Activated CD8-positive, alpha-beta T cell treated with anti-CD3 and anti-CD28 coated beads for 36 hours (primary cell): ENCODE measurements at regions not wholly inside any gene's neighbourhood (a gene's known extent, or its start where the extent isn't known, plus 50 kb on each side); places are given as distances from the start of the nearest gene placed in this dataset.

ENCODE experiments used
- ATAC-seq: fragments of 200-7000 bp; cut with Tn5 transposase; one replicate; pipeline ENCODE4 v1.10.0; 2021; ENCODE audit warnings: mild to moderate bottlenecking, moderate library complexity
- CTCF ChIA-PET: fragments of 350-600 bp; sonication (Branson Sonifier 250); formaldehyde crosslinking; loops from one replicate; lab custom pipeline; 2021; ENCODE audit warnings: antibody characterized with exemption; lab: Charles Lee
- POLR2A ChIA-PET: fragments of 350-600 bp; sonication (Branson Sonifier 250); formaldehyde crosslinking; loops from one replicate; lab custom pipeline; 2021; ENCODE audit warnings: antibody characterized with exemption; lab: Charles Lee
- DNase-seq: peaks from one replicate; pipeline ENCODE4 v3.0.0-alpha.2; 2020
- H3K27ac Mint-ChIP-seq: one replicate; pipeline ENCODE4 v1.8.0; 2021; ENCODE audit warnings: mild to moderate bottlenecking, mixed read lengths
- H3K27me3 Mint-ChIP-seq: one replicate; pipeline ENCODE4 v1.8.0; 2021; ENCODE audit warnings: mixed read lengths
- H3K36me3 Mint-ChIP-seq: one replicate; pipeline ENCODE4 v1.8.0; 2021; ENCODE audit warnings: low read depth, mixed read lengths
- H3K4me1 Mint-ChIP-seq: one replicate; pipeline ENCODE4 v1.8.0; 2021; ENCODE audit warnings: low read depth, mixed read lengths
- H3K4me3 Mint-ChIP-seq: one replicate; pipeline ENCODE4 v1.8.0; 2021; ENCODE audit warnings: mild to moderate bottlenecking, moderate library complexity, mixed read lengths
- H3K9me3 Mint-ChIP-seq: one replicate; pipeline ENCODE4 v1.8.0; 2021; ENCODE audit warnings: mixed read lengths
- intact Hi-C: fragments of 100-400 bp; cut with micrococcal nuclease; formaldehyde crosslinking; loops from one replicate; pipeline ENCODE4 v1.10.0; 2022
- TF ChIP-seq, protein P1 (sequence below): fragments of 200-600 bp; IDR thresholded peaks from one replicate; pipeline ENCODE4 v1.8.0; 2022; ENCODE audit warnings: antibody characterized with exemption, mild to moderate bottlenecking

DNA sequence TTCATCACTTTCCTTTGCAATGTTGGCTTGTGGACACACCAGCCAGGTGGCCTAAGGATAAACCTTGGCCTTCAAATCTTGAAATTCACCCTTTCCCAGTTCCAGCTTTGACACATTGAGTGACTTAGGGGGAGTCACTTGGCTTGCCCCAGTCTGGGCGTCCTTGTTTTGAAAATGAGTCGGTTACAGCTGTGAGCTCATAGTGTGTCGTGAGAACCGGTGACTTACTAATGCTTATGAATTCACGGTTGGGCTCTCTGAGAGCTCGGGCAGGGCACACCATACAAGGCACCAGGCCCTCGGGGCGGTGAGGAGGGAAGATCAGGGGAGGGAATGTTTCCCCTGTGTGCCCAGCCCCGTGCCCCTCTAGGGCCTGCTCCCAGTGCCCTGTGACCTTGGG, 126.9 kb upstream of the TMPRSS2 start:
- H3K4me3 Mint-ChIP-seq: no peak overlapping the region
- TF ChIP-seq, protein P1, sequence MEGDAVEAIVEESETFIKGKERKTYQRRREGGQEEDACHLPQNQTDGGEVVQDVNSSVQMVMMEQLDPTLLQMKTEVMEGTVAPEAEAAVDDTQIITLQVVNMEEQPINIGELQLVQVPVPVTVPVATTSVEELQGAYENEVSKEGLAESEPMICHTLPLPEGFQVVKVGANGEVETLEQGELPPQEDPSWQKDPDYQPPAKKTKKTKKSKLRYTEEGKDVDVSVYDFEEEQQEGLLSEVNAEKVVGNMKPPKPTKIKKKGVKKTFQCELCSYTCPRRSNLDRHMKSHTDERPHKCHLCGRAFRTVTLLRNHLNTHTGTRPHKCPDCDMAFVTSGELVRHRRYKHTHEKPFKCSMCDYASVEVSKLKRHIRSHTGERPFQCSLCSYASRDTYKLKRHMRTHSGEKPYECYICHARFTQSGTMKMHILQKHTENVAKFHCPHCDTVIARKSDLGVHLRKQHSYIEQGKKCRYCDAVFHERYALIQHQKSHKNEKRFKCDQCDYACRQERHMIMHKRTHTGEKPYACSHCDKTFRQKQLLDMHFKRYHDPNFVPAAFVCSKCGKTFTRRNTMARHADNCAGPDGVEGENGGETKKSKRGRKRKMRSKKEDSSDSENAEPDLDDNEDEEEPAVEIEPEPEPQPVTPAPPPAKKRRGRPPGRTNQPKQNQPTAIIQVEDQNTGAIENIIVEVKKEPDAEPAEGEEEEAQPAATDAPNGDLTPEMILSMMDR: no peak
- no peak overlapping the region for H3K27ac Mint-ChIP-seq
- intact Hi-C loops: no loop called here
- no peaks in the 10 kb centered on the region for H3K4me1 Mint-ChIP-seq
- DNase-seq (no peak), ATAC-seq (no peak)
- H3K27me3 Mint-ChIP-seq: peaks cover 3% of the 10 kb centered on the region
- no peaks in the 10 kb centered on the region for H3K36me3 Mint-ChIP-seq
- POLR2A ChIA-PET: no interaction called here
- CTCF ChIA-PET: no interaction called here
- H3K9me3 Mint-ChIP-seq: no peaks in the 10 kb centered on the region

GRCh38 chr21:41634211-41634694, 126.3 kb upstream of the TMPRSS2 start:
- TF ChIP-seq, protein P1: no peak
- H3K4me3 Mint-ChIP-seq: no peak overlapping the region
- H3K4me1 Mint-ChIP-seq: no peaks in the 10 kb centered on the region
- CTCF ChIA-PET: no interaction called here
- H3K9me3 Mint-ChIP-seq: no peaks in the 10 kb centered on the region
- POLR2A ChIA-PET: no interaction called here
- ATAC-seq (no peak), DNase-seq (no peak)
- intact Hi-C loops: no loop called here
- no peaks in the 10 kb centered on the region for H3K36me3 Mint-ChIP-seq
- no peak overlapping the region for H3K27ac Mint-ChIP-seq
- peaks cover 3% of the 10 kb centered on the region for H3K27me3 Mint-ChIP-seq

DNA sequence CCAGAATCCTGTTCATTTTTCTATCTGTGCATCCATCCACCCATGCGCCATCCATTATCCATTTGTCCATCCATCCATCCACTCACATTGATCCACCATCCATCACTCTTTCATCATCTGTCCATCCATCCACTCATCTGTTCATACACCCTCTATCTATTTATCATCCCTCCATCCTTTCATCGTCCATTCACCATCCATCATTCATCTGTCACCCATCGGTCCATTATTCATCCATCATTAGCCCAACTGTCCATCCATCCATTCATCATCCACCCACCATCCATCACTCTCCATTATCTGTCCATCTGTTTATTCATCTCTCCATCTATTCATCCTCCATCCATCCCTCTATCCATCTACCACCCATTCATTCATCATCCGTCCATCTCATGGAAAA, 125.7 kb upstream of the TMPRSS2 start:
- H3K9me3 Mint-ChIP-seq: no peaks in the 10 kb centered on the region
- TF ChIP-seq, protein P1: no peak
- DNase-seq (no peak), ATAC-seq (no peak)
- no peak overlapping the region for H3K27ac Mint-ChIP-seq
- no peaks in the 10 kb centered on the region for H3K4me1 Mint-ChIP-seq
- no peak overlapping the region for H3K4me3 Mint-ChIP-seq
- H3K36me3 Mint-ChIP-seq: no peaks in the 10 kb centered on the region
- ChIA-PET POLR2A (no interaction called here), CTCF (no interaction called here)
- peaks cover 3% of the 10 kb centered on the region for H3K27me3 Mint-ChIP-seq
- intact Hi-C loops: no loop called here

DNA sequence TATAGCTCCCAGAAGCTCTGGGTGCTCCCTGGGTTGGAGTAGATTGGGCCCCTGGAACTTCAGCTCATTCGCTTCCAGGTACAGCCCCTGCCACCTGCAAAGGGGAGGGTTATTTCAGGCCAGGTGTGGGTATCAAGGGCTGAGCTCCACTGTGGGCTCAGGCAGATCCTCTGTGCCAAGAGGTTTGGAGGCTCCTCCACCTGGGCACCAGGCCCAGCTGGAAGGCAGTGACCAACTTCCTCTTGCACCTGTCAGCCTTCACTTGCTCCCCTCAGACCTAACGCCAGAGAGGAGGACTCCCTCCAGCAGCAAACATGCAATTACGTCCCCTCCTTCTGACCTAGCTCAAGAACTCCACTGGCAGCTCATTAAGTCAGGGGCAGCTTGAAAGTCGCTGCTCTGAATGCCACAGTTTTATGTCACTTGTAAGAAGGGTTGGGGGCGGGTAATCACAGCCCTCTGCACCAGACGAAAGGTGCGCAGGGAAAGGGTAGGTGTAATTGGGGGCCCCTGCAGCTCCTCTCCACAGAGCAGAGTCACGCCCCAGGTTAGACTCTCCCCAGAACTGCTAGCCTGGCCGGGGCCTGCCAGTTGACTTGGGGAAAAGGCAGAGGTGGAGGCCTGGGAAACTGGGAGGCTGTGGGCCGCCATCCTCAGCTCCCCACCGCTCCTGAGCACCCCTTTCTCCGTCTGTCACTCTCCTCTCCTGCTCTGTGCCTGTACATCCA, 125.0 kb upstream of the TMPRSS2 start:
- Mint-ChIP-seq H3K4me1 (no peaks in the 10 kb centered on the region), H3K36me3 (no peaks in the 10 kb centered on the region), H3K27me3 (peaks cover 3% of the 10 kb centered on the region), H3K9me3 (no peaks in the 10 kb centered on the region), H3K27ac (no peak overlapping the region), H3K4me3 (no peak overlapping the region)
- DNase-seq (no peak), ATAC-seq (no peak)
- ChIA-PET CTCF (no interaction called here), POLR2A (no interaction called here)
- TF ChIP-seq, protein P1: no peak
- intact Hi-C loops: no loop called here

- CTCF ChIA-PET: no interaction called here
Measured at GRCh38 chr21:41631564-41632461, 123.9 kb upstream of the TMPRSS2 start.

More at GRCh38 chr21:41631564-41632461, 123.9 kb upstream of the TMPRSS2 start:
- no peaks in the 10 kb centered on the region for H3K36me3 Mint-ChIP-seq
- no peak overlapping the region for H3K27ac Mint-ChIP-seq
- no peak for DNase-seq
- H3K4me3 Mint-ChIP-seq: no peak overlapping the region
- no peaks in the 10 kb centered on the region for H3K9me3 Mint-ChIP-seq
- H3K27me3 Mint-ChIP-seq: peaks cover 3% of the 10 kb centered on the region
- no peaks in the 10 kb centered on the region for H3K4me1 Mint-ChIP-seq
- ATAC-seq: no peak
- POLR2A ChIA-PET: no interaction called here
- TF ChIP-seq, protein P1: no peak
- intact Hi-C loops: no loop called here
